G401 (cell line): ENCODE measurements at regions not wholly inside any gene's neighbourhood (a gene's known extent, or its start where the extent isn't known, plus 50 kb on each side); places are given as distances from the start of the nearest gene placed in this dataset.
"Not testable (repeated sequence)": the region's sequence is repeated elsewhere in the genome, so short reads cannot be mapped to it uniquely, and the experiment has no call there.

ENCODE experiments used
- DNase-seq: peaks from one replicate; pipeline ENCODE4 v3.0.0-alpha.2; 2015; ENCODE audit warnings: low spot score
- in situ Hi-C: cut with HindIII; loops from 2 replicates; pipeline ENCODE4 v1.10.0; 2016; ENCODE audit warnings: low sequenced_read_pairs, mixed read lengths

DNA sequence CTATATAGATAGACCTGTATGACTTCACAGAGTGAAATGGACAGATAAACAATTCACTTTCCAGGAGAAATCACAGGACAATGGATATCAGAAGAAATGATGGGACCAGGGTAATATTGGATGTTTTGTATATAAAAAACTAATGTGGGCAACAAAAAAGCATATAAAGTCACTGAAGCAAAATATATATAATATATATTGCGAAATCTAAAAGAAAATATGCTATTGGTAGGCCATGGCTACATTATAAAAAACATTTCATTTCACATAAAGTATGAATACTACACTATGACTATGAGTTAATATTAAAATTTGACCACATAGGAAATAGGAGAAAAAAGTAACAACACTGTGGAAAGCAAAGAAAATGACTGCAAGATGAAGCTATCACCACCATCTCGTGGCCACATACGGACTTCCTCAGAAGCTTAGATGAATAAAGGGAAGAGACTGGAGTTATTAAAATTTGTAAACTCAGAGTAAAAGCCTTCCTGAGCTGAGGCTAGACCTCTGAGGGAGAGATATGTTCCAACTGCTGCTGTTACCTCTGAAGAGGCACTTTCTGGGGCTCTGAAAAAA is 115.8 kb downstream of the SYT15B start:
- in situ Hi-C loops, DNase-seq: not testable (repeated sequence)

DNA sequence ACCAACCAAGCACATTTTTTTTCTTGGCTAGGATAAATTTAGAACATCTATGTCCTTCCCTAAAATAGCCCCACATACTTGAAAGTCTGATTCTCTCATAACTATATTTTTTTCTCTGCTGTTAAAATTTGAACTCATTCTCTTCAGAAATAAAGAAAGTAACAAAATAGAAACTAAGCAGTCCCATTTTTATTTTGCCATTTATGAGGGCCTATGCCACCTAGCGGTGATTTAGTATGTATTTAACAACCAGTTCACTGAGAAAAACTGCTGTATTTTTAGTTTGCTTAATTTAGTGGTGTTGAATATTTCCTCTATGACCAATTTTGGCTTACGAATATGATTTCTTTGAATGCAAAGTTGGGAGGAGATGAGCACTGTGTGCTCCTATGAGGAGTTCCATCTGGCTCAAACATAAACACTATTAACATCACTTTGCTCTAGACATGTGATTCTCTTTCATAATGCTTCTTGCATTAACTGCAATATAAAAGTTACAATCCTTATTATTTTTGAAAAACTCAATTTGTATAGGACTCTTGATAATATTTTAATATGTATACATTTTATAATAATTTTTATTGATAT is 116.6 kb downstream of the SYT15B start:
- peak; percentile 37 for DNase-seq
- in situ Hi-C loops: not testable (repeated sequence)

- in situ Hi-C loops, DNase-seq: not testable (repeated sequence)
Measured at GRCh38 chr10:47626975-47627374, 103.5 kb upstream of the AGAP9 start.

GRCh38 chr10:47622719-47623118 is 99.3 kb upstream of the AGAP9 start:
- DNase-seq, in situ Hi-C loops: not testable (repeated sequence)

GRCh38 chr10:47619300-47620012 is 96.0 kb upstream of the AGAP9 start:
- in situ Hi-C loops, DNase-seq: not testable (repeated sequence)

DNA sequence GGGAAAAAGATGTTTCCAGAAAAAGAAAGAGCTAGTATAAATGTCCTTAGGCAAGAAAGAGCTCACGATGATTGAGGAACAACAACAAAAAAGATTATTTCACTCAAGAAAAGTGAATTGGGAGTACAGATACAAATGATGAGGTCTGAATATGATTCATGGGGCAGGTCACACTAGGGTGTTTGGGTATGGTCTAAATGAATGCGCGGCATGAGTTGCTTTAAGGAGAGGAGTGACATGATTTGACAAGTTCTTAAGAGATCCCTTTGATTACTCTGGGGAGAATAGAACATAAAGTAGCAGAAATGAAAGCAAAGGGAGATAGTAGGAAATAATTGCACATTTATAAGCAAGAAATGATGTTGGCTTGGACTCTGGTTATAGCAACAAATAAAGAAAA is 85.9 kb upstream of the AGAP9 start:
- in situ Hi-C loops, DNase-seq: not testable (repeated sequence)

DNA sequence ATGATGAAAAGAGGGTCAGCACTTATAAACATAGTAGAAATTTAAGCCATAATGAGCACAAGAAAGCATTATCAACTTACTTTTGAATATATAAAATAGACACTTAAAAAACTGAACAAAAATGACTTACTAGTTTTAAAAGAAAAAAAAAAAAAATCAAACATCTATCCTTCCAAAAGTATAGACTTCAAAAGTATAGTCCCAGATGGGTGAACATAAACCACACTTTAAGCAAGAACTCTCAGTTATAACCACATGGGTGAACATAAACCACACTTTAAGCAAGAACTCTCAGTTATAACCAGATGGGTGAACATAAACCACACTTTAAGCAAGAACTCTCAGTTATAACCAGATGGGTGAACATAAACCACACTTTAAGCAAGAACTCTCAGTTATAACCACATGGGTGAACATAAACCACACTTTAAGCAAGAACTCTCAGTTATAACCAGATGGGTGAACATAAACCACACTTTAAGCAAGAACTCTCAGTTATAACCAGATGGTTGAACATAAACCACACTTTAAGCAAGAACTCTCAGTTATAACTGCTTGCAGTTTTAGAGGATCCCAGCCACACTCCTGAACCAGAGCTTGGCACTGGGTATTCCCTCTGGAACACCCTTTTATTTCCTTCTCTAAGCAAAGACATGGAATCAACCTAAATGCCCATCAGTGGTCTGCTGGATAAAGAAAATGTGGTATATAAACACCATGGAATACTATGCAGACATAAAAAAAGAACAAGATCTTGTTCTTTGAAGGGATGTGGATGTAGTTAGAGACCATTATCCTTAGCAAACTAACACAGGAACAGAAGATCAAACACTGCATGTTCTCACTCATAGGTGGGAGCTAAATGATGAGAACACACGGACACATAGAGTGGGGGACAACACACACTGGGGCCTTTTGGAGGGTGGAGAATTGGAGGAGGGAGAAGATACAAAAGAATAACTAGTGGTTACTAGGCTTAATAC is 82.6 kb upstream of the AGAP9 start:
- DNase-seq, in situ Hi-C loops: not testable (repeated sequence)

DNA sequence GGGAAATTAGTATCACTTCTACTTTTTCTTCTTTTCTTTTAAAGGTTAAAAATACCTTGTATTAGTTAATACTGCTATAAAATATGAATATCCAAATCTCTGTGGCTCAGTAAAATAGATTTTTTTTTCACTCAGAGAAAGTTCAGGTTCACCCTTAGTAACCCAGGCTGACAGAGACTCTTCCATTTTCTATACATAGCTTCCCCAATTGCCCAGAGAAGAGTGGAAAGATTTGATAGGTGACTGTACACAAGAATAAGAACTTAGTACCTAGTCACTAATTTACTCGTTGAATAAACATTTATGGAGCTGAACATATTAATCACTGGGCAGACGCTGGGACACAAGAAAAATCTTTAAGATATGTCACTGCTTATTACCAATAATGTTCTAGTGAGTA is 77.2 kb upstream of the AGAP9 start:
- in situ Hi-C loops, DNase-seq: not testable (repeated sequence)

DNA sequence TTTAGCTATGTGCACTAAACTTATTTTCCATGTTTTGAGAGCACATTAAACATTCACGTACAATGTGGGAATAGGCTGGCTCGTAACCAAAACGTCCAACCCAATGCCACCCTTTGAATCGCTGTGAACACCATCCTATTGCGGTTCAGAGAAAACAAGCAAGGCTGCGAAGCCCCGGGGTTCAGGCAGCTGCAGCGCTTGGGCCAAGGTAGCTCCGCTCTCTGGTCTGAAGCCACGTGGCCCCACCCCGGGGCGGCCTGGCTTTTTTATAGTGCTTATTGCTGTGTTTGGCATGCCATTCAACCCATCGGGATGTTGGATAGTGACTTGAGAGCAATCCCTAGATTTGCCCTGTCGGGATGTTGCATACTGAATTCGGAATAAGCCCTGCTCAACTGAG is 76.7 kb upstream of the AGAP9 start:
- DNase-seq, in situ Hi-C loops: not testable (repeated sequence)

DNA sequence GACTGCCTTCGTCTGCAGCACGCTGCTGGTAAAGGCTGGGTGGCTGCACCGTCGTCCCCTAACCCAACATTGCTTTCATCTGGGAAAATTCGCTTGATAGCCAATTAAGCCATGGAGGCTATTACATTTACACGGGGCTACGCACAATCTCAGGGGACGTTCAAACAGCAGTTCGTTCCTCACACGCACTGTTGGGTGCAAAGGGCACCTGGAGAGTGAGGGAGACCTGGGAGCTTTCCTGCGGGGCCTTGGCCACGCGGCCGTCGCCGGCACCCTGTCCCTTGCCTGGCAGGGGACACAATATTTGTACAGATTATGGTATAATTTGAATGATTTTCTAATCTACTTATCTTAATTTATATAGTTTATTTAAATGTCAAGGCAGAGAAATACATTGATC is 76.2 kb upstream of the AGAP9 start:
- DNase-seq, in situ Hi-C loops: not testable (repeated sequence)

DNA sequence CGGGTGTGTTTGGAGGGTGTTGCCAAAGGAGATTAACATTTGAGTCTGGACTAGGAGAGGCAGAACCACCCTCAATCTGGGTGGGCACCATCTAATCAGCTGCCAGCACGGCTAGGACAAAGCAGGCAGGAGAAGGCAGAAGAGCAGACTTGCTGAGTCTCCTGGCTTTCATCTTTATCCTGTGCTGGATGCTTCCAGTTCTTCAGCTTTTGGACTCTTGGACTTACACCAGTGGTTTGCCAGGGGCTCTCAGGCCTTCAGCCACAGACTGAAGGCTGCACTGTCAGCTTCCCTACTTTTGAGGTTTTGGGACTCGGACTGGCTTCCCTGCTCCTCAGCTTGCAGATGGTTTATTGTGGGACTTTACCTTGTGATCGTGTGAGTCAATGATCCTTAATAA is 70.4 kb upstream of the AGAP9 start:
- DNase-seq, in situ Hi-C loops: not testable (repeated sequence)

- in situ Hi-C loops: not testable (repeated sequence)
Measured at GRCh38 chr10:47593129-47593528, 69.7 kb upstream of the AGAP9 start.

DNA sequence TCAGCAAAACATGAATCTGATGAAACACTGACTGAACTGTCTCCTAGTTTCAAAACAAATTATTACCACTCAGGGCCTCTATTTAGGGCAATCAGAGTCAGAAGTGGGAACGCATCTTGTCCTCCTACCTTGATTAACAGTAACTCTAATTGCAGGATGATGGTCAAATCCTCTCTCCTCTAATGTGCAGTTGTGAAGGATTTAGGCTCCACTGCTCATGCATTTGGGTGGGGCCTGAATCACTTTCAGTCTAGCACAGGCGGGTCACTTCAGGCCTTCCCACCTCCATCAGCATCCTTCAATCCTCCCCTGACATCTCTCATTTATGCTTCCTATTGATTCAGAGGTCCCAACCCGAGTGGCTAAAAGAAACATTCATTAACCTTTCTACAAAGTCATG is 67.5 kb upstream of the AGAP9 start:
- DNase-seq, in situ Hi-C loops: not testable (repeated sequence)

More at GRCh38 chr10:47593129-47593528, 69.7 kb upstream of the AGAP9 start:
- DNase-seq: not testable (repeated sequence)

DNA sequence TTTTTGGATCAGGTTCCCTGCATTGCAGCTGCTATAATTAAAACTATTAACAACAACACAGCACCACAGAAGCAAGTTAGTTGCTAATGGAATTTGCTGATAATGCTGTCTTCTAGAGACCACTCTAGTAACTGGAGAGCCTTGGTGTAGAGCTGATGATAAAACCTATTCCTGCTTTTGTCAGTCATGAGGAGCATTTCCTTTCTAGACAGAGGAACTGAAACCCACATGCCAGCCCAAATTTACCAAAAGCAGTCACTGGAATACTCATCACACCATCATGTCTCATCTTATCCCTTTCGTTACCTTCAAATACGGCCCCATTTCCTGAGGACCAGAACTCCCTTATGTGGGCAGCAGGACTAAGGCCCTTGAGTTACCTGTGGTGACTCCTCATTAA is 67.1 kb upstream of the AGAP9 start:
- in situ Hi-C loops, DNase-seq: not testable (repeated sequence)

- in situ Hi-C loops, DNase-seq: not testable (repeated sequence)
Measured at GRCh38 chr10:47582051-47582450, 58.6 kb upstream of the AGAP9 start.

- DNase-seq, in situ Hi-C loops: not testable (repeated sequence)
Measured at GRCh38 chr10:47580063-47580462, 56.6 kb upstream of the AGAP9 start.

DNA sequence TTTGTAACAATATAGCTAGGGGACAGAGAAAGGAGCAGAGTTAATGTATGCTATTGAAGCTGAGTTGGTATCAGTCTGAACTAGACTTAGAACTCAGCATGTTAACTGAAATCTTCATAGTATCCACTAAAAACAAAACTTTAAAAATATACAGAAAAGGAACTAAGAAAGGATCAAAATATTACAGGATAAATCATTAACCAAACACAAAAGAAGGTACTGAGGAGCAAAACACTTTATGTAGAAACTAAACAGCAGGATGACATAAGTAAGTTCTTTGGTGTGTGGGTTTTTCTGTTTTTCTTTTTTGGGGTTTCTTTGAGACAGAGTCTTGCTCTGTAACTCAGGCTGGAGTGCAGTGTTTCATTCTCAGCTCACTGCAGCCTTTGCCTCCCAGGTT is 55.1 kb upstream of the AGAP9 start:
- DNase-seq, in situ Hi-C loops: not testable (repeated sequence)
